ENCODE measurements at regions not wholly inside any gene's neighbourhood (a gene's known extent, or its start where the extent isn't known, plus 50 kb on each side); places are given as distances from the start of the nearest gene placed in this dataset.

DNA sequence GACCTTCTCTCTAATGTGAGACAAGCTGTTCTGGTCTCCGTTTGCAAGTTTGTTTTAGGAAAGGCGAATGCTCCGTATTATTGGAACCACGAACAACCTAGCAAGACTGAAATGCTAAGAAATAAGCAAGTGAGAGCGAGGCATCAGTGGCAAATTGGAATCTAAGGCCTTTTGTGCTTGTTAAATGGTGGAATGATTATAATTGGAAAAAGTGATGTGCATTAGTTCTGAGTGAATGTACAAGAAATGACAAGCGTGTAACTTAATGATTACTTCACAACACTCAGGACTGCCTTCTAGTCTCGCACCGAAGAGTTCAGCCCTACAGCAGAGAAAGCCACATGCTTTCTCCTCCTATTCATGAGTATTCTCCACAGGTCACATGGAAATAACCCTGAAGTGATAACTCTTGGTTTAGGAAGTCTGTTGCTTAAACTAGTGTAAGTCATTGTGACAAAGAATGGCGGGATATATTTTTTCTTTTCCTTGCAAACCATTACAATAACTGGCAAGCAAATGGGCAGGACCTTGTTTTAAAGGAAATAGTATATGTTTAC lies 392.2 kb upstream of the FIGN start:
- Histone ChIP-seq H4K8ac (ENCODE audit: low read depth in 2 of 2, low read length in 2 of 2) (no peak overlapping the region), H2AFZ (replicated peaks; ENCODE audit: low read length, poor library complexity) (no peak overlapping the region), H2AK5ac (ENCODE audit: low read depth, low read length) (no peak overlapping the region), H3K4me1 (ENCODE audit: control insufficient read depth, insufficient read depth, low read length) (no peaks in the 10 kb centered on the region), H2BK120ac (ENCODE audit: low read depth, low read length) (no peak overlapping the region), H2AK9ac (replicated peaks; ENCODE audit: low read depth, low read length, poor library complexity) (no peak overlapping the region), H3K4me2 (ENCODE audit: low read depth, low read length) (no peak overlapping the region), H3K79me1 (ENCODE audit: low read depth in 1 of 2, low read length in 2 of 2) (no peaks in the 10 kb centered on the region), H4K91ac (ENCODE audit: insufficient read depth, low read depth, low read length) (no peak overlapping the region), H3K9ac (ENCODE audit: low read depth, low read length) (no peak overlapping the region), H3K27ac (ENCODE audit: insufficient read depth, low read length) (no peak overlapping the region), H3K14ac (replicated peaks; ENCODE audit: low read depth, low read length) (no peak overlapping the region), H2BK20ac (ENCODE audit: low read depth, low read length) (no peak overlapping the region), H3K27me3 (ENCODE audit: control insufficient read depth, insufficient read depth, low read length) (no peaks in the 10 kb centered on the region), H3K23ac (ENCODE audit: low read depth, low read length) (no peak overlapping the region), H3K18ac (ENCODE audit: low read depth, low read length) (no peak overlapping the region), H4K5ac (ENCODE audit: low read depth, low read length) (no peak overlapping the region), H3K36me3 (ENCODE audit: control insufficient read depth, insufficient read depth, low read length) (no peaks in the 10 kb centered on the region), H3K56ac (ENCODE audit: extremely low read depth, insufficient read depth, low read length) (no peak overlapping the region), H2BK5ac (ENCODE audit: low read depth, low read length, poor library complexity, severe bottlenecking) (no peak overlapping the region), H3K4me3 (ENCODE audit: insufficient read depth, low read depth, low read length) (no peak overlapping the region), H4K20me1 (ENCODE audit: insufficient read depth, low read length) (no peaks in the 10 kb centered on the region), H2BK15ac (ENCODE audit: low read depth, low read length) (no peak overlapping the region), H3K9me3 (ENCODE audit: control insufficient read depth, insufficient read depth, low read length) (no peaks in the 10 kb centered on the region), H3K9me1 (ENCODE audit: insufficient read depth, low read length) (no peaks in the 10 kb centered on the region), H3K4ac (ENCODE audit: low read depth, low read length) (no peak overlapping the region)
- DNase-seq (no peak), ATAC-seq (ENCODE audit: low read depth) (no peak)
- ChIA-PET POLR2A (ENCODE audit: unreplicated experiment) (no interaction called here), CTCF (no interaction called here)
- intact Hi-C loops (cut with micrococcal nuclease) = no loop called here
- WGBS, 2 experiments (ENCODE audit: extremely low coverage in 2 of 2, insufficient read length in 1 of 2) = 100% methylated on average over 3 of the region's 9 CpGs; no CpG with 5 or more reads in 1 of the 2 experiments
- dilution Hi-C loops (cut with HindIII; ENCODE audit: low sequenced_read_pairs, unreplicated experiment) = no loop called here
- BruUV-seq (replicated peaks) = no TSS peak
- in situ Hi-C loops (cut with MboI; ENCODE audit: low sequenced_read_pairs) = no loop called here
- TF ChIP-seq CHD1 (IDR thresholded peaks at IDR 0.05; ENCODE audit: low read depth, low read length) = no peak
- TF ChIP-seq MXI1 (IDR thresholded peaks at IDR 0.05; ENCODE audit: borderline replicate concordance, low read depth, low read length) = no peak
- TF ChIP-seq RAD21 (IDR thresholded peaks at IDR 0.05; ENCODE audit: low read length) = no peak
- TF ChIP-seq POLR2A (IDR thresholded peaks at IDR 0.05; ENCODE audit: low read depth, low read length) = no peak
- no peak for TF ChIP-seq RCOR1 (IDR thresholded peaks at IDR 0.05; ENCODE audit: insufficient replicate concordance, low read length)
- TF ChIP-seq BHLHE40 (IDR thresholded peaks at IDR 0.05; ENCODE audit: low read depth, low read length) = no peak
- no peak for TF ChIP-seq FOS (IDR thresholded peaks at IDR 0.05; ENCODE audit: low read depth, low read length)
- no peak for TF ChIP-seq RFX5 (IDR thresholded peaks at IDR 0.05; ENCODE audit: low read depth, low read length)
- TF ChIP-seq SMC3 (IDR thresholded peaks at IDR 0.05; ENCODE audit: low read depth, low read length) = no peak
- no peak for TF ChIP-seq CEBPB (IDR thresholded peaks at IDR 0.05; ENCODE audit: low read depth, low read length)
- TF ChIP-seq MAFK (IDR thresholded peaks at IDR 0.05; ENCODE audit: low read depth, low read length) = no peak
- no peak for TF ChIP-seq NFE2L2 (IDR thresholded peaks at IDR 0.05; ENCODE audit: low read depth, low read length)

Data from IMR-90 (cell line).